Stimulated activated naive CD8-positive, alpha-beta T cell treated with anti-CD3 and anti-CD28 coated beads, Interleukin-15, amount 100 ng/mL, for 72 hours (primary cell): ENCODE measurements at regions not wholly inside any gene's neighbourhood (a gene's known extent, or its start where the extent isn't known, plus 50 kb on each side); places are given as distances from the start of the nearest gene placed in this dataset.
"Not testable (repeated sequence)": the region's sequence is repeated elsewhere in the genome, so short reads cannot be mapped to it uniquely, and the experiment has no call there.

ENCODE experiments used
- ATAC-seq: fragments of 150-1000 bp; cut with Tn5 transposase; 2 replicates; pipeline ENCODE4 v1.10.0; 2021; ENCODE audit warnings: mild to moderate bottlenecking, moderate library complexity
- DNase-seq, 2 donors: peaks; one replicate each; pipeline ENCODE4 v3.0.0; 2021 to 2022
- H3K27ac Mint-ChIP-seq, 2 donors: one replicate each; pipeline ENCODE4 v1.8.0; 2022; ENCODE audit warnings: mild to moderate bottlenecking in 2 of 2, mixed read lengths in 2 of 2, moderate library complexity in 2 of 2
- H3K27me3 Mint-ChIP-seq: one replicate; pipeline ENCODE4 v1.8.0; 2022; ENCODE audit warnings: mixed read lengths
- H3K4me1 Mint-ChIP-seq: one replicate; pipeline ENCODE4 v1.8.0; 2022; ENCODE audit warnings: mild to moderate bottlenecking, mixed read lengths
- H3K4me3 Mint-ChIP-seq, 2 donors: one replicate each; pipeline ENCODE4 v1.8.0; 2022; ENCODE audit warnings: mild to moderate bottlenecking in 2 of 2, mixed read lengths in 2 of 2, moderate library complexity in 1 of 2
- H3K9me3 Mint-ChIP-seq, 2 donors: one replicate each; pipeline ENCODE4 v1.8.0; 2022; ENCODE audit warnings: mixed read lengths in 2 of 2

GRCh38 chr14:43651185-43651787 is 855.8 kb downstream of the FSCB start:
- Mint-ChIP-seq H3K27me3 (no peaks in the 10 kb centered on the region), H3K27ac (no peak overlapping the region), H3K4me3 (no peak overlapping the region), H3K4me1 (no peaks in the 10 kb centered on the region), H3K9me3 (peaks cover 17 to 38% of the 10 kb centered on the region in 2 donors)
- ATAC-seq (no peak), DNase-seq (no peak)

- Mint-ChIP-seq H3K9me3 (peaks cover 17 to 46% of the 10 kb centered on the region in 2 donors), H3K4me3 (no peak overlapping the region), H3K27me3 (no peaks in the 10 kb centered on the region), H3K27ac (no peak overlapping the region), H3K4me1 (no peaks in the 10 kb centered on the region)
- DNase-seq = no peak
- no peak for ATAC-seq
These were observed 857.6 kb downstream of the FSCB start for GRCh38 chr14:43649508-43649907.

DNA sequence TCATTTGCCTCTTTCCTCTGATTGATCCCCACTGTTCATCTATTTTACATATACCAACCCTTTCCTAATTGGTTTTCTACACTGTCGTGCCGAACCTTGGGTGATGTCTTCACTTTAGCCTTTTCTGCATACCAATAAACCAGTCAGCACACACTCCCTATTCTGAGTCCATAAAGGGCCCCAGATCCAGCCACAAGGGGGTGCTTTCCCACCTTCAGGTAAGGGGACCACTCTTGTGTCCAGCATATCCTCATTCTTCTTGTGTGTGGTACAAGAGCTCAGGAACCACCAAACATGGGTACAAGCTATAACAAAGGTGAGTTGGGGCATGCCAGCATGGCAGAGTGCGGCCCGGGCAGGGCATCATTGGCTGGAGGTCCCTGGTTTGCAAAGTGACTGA is 859.8 kb downstream of the FSCB start:
- Mint-ChIP-seq H3K4me3 (no peak overlapping the region), H3K27me3 (no peaks in the 10 kb centered on the region), H3K4me1 (no peaks in the 10 kb centered on the region), H3K27ac (no peak overlapping the region), H3K9me3 (peaks cover 21 to 47% of the 10 kb centered on the region in 2 donors)
- ATAC-seq (no peak), DNase-seq (no peak)

GRCh38 chr14:43640718-43641267 is 866.3 kb downstream of the FSCB start:
- Mint-ChIP-seq H3K4me1 (no peaks in the 10 kb centered on the region), H3K27me3 (no peaks in the 10 kb centered on the region), H3K9me3 (peaks cover 10 to 20% of the 10 kb centered on the region in 2 donors), H3K27ac (no peak overlapping the region), H3K4me3 (no peak overlapping the region)
- ATAC-seq = no peak
- DNase-seq = no peak

GRCh38 chr14:43625294-43625693 is 881.8 kb downstream of the FSCB start:
- no peak for ATAC-seq
- Mint-ChIP-seq H3K4me3 (no peak overlapping the region), H3K4me1 (no peaks in the 10 kb centered on the region)

DNA sequence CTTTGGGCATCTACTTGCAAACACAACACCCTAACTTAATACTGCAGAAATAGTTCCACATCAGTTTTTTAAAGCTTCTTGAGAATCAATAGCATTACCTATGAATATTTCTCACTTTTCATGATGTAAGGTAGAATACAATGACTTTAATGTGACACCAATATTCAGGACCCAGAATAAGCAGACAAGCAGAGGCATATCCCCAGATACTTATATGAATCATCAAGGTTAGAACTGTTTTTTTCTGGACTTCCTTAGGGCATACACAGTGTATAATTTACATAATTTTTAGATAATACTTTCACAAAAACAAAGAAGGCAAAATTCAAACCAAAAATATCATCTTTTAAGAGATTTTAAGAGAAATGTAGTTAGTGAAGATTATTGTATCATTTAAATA is 885.8 kb downstream of the FSCB start:
- H3K27me3 Mint-ChIP-seq = no peaks in the 10 kb centered on the region
- ATAC-seq (no peak), DNase-seq (no peak)
- H3K27ac Mint-ChIP-seq = no peak overlapping the region
- no peaks in the 10 kb centered on the region for H3K4me1 Mint-ChIP-seq
- H3K4me3 Mint-ChIP-seq = no peak overlapping the region
- no peaks in the 10 kb centered on the region for H3K9me3 Mint-ChIP-seq

More at GRCh38 chr14:43625294-43625693, 881.8 kb downstream of the FSCB start:
- no peak for DNase-seq
- Mint-ChIP-seq H3K27me3 (no peaks in the 10 kb centered on the region), H3K9me3 (peaks cover 0 to 5% of the 10 kb centered on the region in 2 donors), H3K27ac (no peak overlapping the region)

DNA sequence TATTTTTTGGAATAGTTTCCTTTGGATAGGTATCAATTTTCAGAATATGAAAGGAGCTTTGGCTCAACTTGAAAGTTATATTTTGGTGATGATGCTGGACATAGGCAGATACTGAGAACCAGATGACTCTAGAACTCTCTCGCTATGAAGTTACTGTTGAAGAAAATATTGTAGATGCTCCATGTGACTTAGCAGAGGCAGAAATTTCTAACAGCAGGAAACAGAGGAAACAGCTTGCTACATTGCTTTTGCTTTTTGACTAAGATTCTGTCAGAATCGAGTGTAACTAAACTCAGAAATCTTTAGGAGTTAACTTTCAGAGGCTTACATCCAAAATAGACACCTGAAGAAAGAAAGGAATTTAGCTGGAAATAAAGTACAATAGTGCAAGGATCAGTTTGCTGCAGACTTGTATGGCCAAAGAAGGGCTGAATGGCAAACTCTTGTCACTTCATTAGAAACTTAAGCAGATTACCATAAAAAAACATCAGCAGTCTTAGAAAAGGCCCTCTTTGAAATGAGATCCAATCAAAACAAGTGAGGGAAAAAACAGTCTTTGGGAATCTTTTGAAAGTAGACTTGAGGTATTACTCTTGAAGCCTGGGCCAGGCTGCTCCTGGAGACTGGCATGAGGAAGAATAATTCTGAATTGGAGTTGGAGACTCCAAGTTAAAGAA is 911.8 kb downstream of the FSCB start:
- ATAC-seq = no peak
- Mint-ChIP-seq H3K27ac (no peak overlapping the region), H3K4me3 (no peak overlapping the region), H3K9me3 (peaks cover 5 to 14% of the 10 kb centered on the region in 2 donors), H3K4me1 (no peaks in the 10 kb centered on the region), H3K27me3 (no peaks in the 10 kb centered on the region)
- no peak for DNase-seq

GRCh38 chr14:43591776-43592175 is 915.3 kb downstream of the FSCB start:
- no peaks in the 10 kb centered on the region for H3K27me3 Mint-ChIP-seq

GRCh38 chr14:43587183-43587582 is 919.9 kb downstream of the FSCB start:
- Mint-ChIP-seq H3K9me3 (no peaks in the 10 kb centered on the region), H3K27ac (no peak overlapping the region), H3K4me1 (no peaks in the 10 kb centered on the region), H3K4me3 (no peak overlapping the region), H3K27me3 (no peaks in the 10 kb centered on the region)
- DNase-seq (no peak), ATAC-seq (no peak)

More at GRCh38 chr14:43591776-43592175, 915.3 kb downstream of the FSCB start:
- no peaks in the 10 kb centered on the region for H3K4me1 Mint-ChIP-seq
- ATAC-seq (no peak), DNase-seq (no peak)
- H3K4me3 Mint-ChIP-seq = no peak overlapping the region
- no peak overlapping the region for H3K27ac Mint-ChIP-seq
- peaks cover 0 to 7% of the 10 kb centered on the region in 2 donors for H3K9me3 Mint-ChIP-seq

DNA sequence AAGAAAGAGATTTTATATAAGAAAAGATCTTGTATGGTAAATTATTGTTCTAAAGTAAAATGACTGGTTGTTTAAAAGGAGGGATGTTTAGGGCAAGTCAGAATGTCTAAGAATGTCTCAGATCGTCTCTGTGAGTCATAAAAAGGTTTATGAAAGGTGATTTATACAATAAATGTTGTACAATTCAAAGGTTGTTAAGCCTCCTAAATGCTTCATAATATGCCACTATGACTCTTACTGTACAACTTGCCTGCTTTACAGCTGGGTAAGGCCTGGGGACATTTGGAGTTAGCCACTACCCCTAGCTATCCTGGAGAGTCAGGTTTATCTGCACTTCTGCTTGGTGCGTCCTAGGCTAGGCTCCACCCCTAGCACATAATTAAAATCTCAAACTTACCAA is 927.4 kb downstream of the FSCB start:
- Mint-ChIP-seq H3K27ac (no peak overlapping the region), H3K4me1 (no peaks in the 10 kb centered on the region), H3K27me3 (no peaks in the 10 kb centered on the region), H3K4me3 (no peak overlapping the region), H3K9me3 (no peaks in the 10 kb centered on the region)
- no peak for DNase-seq
- ATAC-seq = no peak

GRCh38 chr14:43568022-43568421 is 939.1 kb downstream of the FSCB start:
- no peak overlapping the region for H3K27ac Mint-ChIP-seq
- H3K9me3 Mint-ChIP-seq = no peaks in the 10 kb centered on the region
- no peaks in the 10 kb centered on the region for H3K27me3 Mint-ChIP-seq
- ATAC-seq = no peak
- no peak overlapping the region for H3K4me3 Mint-ChIP-seq
- H3K4me1 Mint-ChIP-seq = no peaks in the 10 kb centered on the region
- no peak for DNase-seq

- H3K4me3 Mint-ChIP-seq = no peak overlapping the region
- DNase-seq = no peak
- H3K4me1 Mint-ChIP-seq = no peaks in the 10 kb centered on the region
- H3K27ac Mint-ChIP-seq = no peak overlapping the region
- no peaks in the 10 kb centered on the region for H3K27me3 Mint-ChIP-seq
- no peaks in the 10 kb centered on the region for H3K9me3 Mint-ChIP-seq
- no peak for ATAC-seq
These were observed 958.7 kb downstream of the FSCB start for GRCh38 chr14:43548368-43548767.

DNA sequence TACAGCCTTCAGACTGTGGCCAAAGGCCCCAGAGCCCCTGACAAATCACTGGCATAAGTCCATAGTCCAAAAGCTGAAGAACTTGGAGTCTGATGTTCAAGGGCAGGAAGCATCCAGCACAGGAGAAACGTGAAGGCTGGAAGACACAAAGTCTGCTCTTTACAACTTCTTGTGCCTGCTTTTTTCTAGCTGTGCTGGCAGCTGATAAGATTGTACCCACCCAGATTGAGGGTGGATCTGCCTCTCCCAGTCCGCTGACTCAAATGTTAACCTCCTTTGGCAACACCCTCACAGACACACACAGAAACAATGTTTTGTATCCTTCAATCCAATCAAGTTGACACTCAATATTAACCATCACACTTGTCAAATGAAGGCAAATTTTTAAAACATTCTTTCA is 959.5 kb downstream of the FSCB start:
- not testable (repeated sequence) for DNase-seq, H3K4me1 Mint-ChIP-seq, ATAC-seq, H3K4me3 Mint-ChIP-seq, H3K27ac Mint-ChIP-seq, H3K9me3 Mint-ChIP-seq, H3K27me3 Mint-ChIP-seq

DNA sequence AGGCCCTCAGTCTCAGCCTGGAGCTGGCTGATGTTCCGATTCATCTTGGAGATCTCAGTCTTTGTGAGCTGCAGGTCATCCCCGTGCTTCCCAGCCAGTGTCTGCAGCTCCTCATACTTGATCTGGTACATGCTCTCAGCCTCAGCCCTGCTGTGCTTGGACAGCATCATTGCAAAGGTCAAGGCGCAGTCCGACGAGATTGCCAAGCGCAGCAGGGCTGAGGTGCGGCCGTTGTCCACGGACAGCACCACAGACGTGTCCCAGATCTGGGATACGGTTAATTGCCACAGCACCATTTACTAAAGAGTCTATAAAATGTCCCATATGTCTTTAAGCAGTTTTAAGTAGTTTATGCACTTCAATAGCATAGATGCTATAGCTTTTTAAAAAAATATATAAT is 965.7 kb downstream of the FSCB start:
- H3K4me1 Mint-ChIP-seq = no peaks in the 10 kb centered on the region
- H3K4me3 Mint-ChIP-seq = no peak overlapping the region
- peaks cover 12 to 26% of the 10 kb centered on the region in 2 donors for H3K9me3 Mint-ChIP-seq
- no peak for ATAC-seq
- no peak for DNase-seq
- H3K27ac Mint-ChIP-seq = no peak overlapping the region
- no peaks in the 10 kb centered on the region for H3K27me3 Mint-ChIP-seq

DNA sequence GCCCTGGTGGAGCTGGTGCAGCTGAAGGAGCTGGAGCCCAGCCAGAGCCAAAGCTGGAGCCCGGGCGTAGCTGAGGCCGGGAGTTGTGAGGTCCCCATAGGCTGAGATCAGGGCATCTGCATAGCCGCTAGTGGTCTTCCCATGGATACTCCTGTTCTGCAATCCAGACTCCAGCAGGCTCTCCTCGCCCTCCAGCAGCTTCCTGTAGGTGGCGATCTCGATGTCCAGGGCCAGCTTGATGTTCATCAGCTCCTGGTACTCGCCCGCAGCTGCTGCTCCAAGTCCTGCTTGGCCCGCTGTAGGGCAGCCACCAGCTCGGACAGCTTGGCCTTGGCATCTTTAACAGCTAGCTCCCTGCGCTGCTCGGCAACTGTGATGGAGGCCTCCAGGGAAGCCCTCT is 966.1 kb downstream of the FSCB start:
- Mint-ChIP-seq H3K4me1 (no peaks in the 10 kb centered on the region), H3K27ac (no peak overlapping the region), H3K27me3 (no peaks in the 10 kb centered on the region), H3K9me3 (peaks cover 12 to 27% of the 10 kb centered on the region in 2 donors), H3K4me3 (no peak overlapping the region)
- no peak for DNase-seq
- ATAC-seq = no peak

DNA sequence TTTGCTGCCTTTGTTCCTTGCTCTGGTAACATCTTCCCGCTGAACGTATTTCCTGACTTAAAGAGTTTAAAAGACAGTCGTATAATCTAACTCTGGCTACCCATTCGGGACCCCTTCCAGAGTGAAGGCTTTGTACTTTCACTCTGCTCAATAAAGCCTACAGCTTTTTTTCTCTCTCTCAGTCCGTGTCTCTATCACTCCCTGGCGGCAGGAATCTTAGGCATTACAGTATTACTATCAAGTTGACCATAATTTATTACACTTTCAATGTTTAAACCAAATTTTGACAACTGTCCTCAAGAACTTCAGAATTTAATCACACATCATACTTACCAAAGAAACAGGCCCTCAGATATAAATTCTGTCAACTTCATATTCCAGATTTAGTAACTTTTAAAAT is 967.9 kb downstream of the FSCB start:
- H3K27ac Mint-ChIP-seq = no peak overlapping the region
- ATAC-seq (no peak), DNase-seq (no peak)
- peaks cover 12 to 40% of the 10 kb centered on the region in 2 donors for H3K9me3 Mint-ChIP-seq
- H3K4me3 Mint-ChIP-seq = no peak overlapping the region
- H3K4me1 Mint-ChIP-seq = no peaks in the 10 kb centered on the region
- no peaks in the 10 kb centered on the region for H3K27me3 Mint-ChIP-seq
